NCI-H128 (cell line): ENCODE measurements at regions not wholly inside any gene's neighbourhood (a gene's known extent, or its start where the extent isn't known, plus 50 kb on each side); places are given as distances from the start of the nearest gene placed in this dataset.

Source experiments
- DNase-seq: peaks from one replicate; lab custom pipeline; 2025; ENCODE audit not compliant: unreplicated experiment; lab: John Stamatoyannopoulos, UW

DNA sequence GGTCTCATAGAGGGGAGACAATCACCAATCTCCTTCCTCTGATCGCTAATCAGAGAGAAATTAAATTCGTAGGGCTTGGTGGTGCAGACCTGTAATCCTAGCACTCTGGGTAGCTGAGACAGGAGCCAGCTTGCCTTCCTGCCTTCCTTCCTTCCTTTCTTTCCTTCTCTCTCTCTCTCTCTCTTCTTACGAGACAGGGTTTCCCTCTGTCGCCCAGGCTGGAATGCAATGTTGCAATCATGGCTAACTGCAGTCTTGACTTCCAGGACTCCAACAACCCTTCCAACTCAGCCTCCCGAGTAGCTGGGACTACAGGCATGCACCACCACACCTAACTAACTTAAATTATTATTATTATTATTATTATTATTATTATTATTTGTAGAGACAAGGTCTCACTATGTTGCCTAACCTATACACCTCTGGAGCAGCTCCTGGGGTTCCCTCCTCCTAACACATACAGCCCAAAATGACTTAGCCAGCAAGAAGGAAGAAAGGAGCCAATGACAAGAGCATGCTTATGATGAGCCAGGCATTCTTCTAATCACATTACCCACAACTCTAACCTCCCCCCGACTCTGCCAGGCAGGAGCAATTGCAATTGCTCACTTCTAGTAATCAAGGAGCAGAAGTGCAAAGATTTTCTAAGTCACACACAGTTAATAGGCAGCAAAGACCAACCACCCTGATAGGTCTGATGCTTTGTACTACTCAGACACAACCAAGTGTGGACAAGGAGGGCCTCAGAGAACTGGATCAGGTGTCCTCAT is 105.4 kb upstream of the F3 start:
- no peak for DNase-seq

DNA sequence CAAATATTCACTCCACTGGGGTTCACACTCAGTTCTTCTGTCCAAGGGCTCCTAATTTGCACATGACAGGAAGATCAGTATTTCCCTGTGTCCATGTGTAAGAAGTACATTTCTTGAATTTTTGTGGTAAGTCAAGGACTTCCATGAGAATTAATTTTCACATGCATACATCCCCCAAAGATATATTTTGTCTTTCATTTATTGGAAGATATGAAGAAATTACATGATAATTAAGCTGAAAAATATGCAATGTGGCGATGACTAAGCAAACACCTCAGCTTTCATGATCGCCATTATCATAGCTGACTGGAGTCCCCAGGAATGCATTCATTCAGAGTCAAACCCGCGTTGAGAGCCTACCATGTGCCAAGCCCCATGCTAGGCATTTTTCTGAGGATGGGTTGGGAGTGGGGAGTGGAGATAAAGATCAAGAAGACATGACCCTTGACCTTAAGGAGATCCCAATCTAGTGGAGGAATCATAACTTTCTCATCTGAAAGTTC is 104.6 kb upstream of the F3 start:
- DNase-seq, result no peak

DNA sequence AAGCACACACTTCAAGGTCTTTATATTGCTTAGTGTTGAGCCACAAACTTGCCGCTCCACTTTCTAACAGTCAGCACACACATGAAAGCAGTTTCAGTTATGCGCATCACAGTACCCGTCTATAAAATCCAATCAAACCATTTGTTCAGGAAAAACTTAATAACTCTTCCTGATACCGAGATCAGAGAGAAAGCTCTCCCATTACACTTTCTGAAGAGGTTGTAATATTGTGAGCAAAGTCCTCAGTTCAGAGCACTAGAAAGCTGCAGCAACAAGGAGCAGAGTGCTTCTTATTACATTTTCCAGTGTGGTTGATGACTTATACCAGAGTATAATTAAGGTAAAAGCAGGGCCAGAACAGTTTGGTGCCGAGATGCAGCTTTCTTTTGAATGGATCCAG is 102.8 kb upstream of the F3 start:
- no peak for DNase-seq

DNA sequence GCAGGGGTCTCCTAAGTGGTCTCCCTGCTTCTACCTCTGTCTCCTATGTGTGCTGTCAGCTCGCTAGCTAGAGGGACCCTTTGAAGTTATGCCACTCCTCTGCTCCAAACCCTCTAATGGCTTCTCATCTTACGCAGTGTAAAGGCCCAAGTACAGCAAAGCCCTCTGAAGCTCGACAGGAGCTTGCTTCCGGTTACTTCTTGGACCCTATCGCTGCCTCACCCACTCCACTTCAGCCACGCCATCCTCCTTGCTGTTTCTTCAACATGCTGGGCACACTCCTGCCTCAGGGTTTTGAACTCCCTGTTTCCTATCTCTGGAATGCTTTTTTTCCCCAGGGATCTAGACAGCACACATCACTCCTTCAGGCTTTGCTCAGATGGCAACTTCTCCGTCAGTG is 102.3 kb upstream of the F3 start:
- no peak for DNase-seq

DNA sequence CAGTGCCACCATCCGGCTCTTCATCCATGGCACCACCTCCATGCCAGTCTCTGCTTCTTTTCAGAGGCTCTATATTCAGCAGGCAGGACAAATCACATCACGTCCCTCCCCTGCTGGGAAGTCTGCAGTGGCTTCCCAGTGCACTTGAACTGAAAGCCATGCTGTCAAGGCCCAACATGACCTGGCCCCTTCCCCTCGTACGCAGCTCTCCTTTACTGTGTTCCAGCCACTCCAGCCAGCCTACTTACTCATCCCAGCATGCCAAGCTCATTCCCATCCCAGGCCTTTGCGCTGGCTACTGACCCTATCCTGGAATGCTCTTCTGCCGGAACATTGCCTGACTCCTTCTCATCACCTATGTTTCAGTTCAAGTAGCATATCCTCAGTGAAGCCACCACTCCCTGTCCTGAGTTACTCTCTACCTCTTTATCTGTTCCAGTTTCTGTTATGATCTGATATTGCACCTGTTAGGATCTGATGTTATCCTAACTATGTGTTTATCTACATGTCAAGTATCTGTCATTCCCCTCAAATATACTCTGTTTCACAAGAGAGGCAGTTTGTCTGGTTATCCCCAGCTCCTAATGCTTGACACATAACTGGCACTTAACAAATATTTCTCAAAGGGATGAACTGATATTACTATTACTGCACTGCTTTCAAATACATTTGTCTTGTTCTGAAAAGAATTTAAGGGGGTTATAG is 101.2 kb upstream of the F3 start:
- no peak for DNase-seq

DNA sequence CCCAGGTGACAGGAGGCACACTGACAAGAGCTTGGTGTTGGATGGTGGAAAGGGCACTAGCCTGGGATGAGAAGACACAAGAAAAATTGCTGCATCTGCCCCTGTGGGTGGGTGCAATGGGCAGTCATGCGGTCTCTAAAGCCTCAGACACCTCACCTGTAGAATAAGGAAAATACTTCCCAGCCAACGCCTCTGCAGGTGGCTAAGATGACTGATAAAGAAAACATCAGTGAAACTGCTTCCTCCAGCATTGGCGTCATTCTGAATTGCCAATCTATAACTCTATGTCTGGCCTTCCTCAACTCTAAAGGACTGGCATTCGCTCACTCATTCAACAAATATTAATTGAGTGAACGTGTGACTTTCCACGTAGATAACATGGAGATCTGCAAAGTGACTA is 100.4 kb upstream of the F3 start:
- DNase-seq, result no peak

DNA sequence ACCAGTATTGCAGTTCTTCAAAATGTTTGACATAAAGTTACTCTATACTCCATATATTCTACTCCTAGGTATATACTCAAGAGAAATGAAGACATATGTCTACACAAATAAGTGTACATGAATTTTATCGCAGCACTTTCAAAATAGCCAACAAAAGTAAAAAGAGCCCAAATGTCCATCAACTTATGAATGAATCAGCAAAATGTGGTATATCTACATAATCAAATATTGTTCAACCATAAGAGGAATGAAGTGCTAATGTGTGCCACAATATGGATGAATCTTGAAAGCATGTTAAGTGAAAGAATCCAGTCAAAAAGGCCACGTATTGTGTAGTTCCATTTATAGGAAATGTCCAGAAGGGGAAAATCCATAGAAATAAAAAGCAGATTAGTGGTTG is 98.6 kb upstream of the F3 start:
- no peak for DNase-seq

DNA sequence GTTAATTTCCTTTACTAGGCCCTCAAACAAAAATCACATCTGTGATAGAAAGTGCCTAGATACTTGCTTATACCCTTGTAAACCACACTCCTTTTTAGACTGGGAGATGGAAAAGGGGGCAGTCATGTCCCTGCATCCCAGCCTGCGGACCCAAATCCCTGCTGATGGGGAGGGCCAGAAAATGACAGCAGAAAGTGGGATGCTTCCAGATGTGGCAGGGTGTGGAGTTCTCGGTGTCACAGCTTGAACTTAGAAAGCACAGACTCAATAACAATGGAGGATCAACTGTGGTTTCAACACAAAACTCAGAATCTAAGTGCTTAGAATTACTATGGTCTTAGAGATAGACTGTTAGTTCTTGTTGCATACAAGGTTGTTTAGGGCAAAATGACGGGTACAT is 95.6 kb upstream of the F3 start:
- no peak for DNase-seq

DNA sequence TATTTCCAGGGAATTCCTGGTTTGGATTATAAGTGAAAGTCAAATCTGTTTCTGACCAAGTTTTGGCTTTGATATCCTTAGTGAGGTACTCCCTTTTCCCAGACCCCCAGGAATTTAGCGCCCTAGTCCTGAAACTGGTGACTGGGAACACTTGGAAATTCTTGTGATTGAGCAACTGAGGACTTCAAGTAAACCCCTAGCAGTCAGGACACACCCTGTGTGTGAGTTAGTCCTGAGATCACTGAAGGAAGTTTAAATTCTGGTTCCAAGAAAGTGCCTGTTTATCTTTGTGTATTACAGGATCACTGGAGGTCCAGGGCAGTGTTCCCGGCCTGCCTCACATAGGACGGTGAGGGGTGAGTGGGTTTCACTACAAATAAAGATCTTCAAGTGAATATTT is 95.1 kb upstream of the F3 start:
- DNase-seq, result no peak

DNA sequence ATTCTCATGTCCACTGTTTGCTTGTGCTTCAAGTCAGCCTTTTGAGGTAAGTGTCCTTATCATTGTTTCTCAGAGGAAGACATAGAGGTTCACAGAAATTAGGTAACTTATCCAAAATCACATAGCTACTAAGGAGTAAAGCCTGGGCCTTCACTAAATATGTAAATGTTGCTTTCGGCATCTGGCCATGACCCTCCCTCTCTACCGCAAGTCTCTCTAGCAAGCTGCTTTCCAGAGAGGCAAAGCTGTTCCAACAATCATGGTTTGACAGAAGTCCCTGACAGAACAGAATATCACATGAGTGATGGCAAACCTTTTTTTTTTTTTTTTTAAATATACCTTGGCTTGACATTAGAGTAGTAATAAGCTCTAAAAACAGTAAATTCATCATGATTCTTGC is 94.5 kb upstream of the F3 start:
- no peak for DNase-seq

DNA sequence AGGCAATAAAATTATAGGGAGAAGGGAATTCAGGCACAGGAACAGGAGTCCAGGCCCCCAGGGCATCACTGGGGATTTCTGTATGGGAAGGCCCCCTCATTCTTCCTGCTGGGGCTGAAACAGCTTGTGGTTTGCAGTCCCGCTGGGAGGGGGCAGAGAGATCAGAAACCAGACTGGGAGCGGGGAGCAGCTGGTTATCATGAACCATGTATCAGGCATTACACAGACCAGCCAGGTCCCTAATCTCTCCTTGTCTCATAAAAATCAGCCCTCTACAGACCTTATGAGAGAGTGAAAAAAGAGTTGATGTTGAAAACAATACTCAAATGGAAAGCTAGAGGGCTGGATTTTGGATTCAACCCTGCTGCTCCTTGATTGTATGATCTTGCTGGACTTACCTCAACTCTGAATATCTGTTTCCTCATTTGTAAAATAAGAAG is 93.4 kb upstream of the F3 start:
- no peak for DNase-seq

DNA sequence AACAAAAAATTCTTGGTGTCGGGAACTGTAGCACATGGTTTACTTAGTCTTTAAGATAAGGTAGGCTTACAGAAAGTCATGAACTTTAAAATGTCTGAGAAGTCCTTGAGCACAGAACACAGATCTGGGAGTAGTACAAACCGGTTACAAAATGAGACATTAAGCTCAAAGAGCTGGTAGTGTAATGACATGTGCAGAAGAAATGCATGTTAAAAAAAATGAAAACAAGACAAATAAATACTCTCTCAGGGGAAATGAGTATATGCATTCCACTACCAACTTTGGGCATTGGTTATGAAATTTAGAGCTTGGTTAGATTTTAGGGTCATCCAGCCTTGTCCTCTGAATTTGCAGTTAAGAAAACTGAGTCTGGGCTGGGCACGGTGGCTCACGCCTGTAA is 91.5 kb upstream of the F3 start:
- DNase-seq, result no peak

DNA sequence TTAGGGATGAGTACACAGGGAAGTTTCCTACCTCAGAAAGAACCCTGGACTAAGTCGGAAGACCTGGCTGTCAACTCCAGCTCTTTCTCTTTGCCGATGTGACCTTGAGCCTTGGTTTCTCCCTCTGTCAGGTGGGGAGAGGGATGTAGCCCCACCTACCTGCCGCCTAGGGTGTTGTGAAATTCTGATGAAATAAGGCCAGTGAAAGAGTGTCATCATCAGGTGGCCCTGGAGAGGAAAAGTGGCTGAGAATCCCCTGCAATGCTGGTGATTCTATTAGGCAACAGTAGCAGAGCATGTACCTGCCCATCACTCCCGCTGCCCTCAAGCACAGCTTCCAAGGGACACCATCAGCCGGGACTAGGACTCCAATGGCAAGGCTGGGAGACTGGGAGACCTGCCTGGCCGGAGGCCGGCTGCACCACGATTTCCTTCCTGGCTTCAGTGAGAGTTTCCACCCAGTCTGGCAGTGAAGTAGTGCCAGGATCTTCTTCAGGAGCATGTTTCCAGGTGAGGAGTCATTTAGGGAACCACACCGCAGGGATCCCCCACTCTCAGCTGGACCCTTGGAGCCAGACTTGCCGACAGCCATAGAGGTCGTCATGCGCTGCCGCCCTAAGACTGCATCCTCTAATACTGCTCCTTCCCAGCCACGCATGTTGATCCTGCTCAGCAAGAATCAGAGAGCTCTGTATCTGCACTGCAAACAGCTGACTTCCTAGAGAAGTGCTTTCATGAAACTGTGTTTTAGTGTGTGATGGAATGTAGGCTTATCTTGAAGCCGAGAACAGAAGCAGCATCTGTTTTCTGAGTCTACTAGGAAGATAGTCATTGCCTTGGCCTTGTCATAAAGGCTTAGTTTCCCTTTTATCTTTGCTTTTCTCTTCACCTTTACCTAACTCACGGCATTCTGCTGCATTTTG is 88.0 kb upstream of the F3 start:
- no peak for DNase-seq

DNA sequence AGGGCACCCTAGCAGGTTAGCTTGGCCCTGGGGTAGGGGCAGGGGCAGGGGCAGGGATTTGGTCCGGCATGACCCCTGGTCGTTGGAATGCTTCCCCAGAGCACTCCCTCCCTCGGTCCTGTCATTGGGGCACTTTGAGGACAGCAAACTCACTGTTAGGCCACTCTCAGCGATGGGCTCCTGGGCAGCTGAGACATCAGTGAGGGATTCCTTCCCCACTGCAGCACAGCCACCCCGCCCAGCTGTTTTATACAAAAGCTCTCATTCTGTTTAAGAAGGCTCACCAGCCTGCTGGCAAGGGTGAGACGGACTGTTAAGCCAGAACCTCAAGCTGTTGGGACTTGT is 86.9 kb upstream of the F3 start:
- DNase-seq, result no peak

DNA sequence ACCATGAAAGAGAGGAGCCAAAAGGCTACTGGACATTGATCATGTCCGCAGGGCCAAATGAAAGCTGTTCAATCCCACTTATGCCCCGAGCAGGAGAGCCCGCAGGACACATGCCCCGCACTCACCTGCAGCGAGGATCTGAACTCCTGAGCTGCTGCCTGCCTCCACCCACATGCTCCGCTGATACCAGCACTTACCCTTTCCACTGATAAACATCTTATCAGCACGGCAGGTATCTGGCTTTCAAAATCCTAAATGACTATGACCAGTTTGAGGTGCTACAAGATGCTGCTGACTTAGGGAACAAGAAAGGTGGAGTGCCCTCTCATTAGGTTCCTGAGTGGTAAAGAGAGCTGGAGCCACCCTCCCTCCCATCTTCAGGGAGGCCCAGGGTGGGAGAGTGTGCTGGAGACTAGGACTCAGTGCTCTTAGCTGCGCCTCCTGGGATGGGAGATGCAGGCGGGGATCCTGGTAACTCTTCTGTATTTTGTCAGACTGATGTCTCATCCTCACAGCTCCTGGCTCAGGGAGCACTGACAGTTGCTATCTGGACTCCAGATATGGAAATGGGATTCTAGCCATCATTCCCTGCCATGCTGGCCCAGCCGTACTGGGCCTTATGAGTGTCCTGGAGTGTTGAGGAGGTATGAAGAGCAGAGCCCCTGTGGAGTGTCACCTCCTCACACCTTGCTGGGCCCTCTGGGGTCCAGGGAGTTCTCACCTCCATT is 86.4 kb upstream of the F3 start:
- DNase-seq, result no peak

DNA sequence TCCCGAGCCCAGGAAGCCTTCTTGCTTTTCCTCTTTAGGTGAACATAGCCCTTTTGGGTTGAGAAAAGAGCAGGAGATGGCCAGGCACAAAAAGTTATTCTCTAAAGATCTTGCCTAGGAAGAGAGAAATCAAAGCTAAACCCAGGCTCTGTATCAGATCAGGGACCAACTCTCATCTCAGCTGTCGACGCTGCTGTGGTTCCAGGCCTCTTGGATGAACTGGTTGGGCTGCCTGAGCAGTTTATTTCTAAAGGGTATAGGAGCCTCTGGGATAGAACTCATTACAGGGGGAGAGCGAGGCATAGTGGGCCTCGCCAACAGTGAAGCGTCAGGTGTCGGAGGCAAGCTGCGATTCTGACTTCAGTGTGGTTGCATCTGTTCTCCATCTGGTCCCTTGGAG is 82.6 kb upstream of the F3 start:
- no peak for DNase-seq

DNA sequence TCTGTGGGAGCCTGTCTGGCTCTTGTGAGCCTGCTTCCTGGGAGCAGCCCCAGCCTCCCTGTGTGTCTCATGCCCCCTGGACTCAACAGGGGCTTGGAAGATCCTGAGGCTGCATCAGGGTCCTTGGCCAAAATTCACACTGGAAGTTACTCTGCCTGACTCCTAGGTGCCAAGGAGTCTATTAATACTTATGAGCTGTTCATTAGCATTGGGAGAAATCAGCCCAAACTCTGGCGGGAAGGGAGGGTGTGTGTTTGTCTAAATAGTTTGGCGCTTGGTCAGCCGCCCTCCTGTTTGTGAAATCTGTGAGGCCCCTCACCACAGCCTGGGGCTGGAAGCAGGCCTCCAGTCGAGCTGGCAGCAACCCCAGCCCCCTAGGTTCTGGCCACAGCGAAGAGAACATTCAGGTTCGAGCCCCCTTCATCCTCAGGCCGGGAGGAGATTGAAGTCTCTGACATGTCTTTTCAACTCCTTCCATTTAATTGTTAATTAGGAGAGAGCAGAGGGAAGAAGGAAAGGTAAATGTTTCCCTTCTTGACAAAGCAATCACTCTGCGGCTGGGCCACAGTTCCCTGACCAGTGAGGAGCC is 82.1 kb upstream of the F3 start:
- DNase-seq, result no peak

DNA sequence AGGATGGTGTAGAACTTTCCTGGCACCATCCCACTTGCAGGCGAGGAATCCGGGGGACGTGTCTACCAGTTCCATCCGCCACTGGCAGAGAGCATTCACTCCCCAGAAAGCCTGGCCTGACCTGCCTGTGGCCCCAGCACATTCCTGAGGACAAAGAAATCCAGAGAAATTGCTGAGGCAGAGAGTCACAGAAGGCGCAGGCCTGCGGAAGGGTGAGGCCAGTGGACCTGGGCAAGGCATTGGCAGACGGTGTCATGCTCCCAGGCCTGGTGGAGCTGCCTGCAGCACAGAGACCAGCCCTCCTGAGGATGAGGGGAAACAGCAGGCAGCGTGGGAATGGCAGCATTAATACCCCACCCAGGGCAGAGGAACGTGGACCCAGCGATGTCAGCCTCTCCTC is 81.2 kb upstream of the F3 start:
- DNase-seq, result no peak

DNA sequence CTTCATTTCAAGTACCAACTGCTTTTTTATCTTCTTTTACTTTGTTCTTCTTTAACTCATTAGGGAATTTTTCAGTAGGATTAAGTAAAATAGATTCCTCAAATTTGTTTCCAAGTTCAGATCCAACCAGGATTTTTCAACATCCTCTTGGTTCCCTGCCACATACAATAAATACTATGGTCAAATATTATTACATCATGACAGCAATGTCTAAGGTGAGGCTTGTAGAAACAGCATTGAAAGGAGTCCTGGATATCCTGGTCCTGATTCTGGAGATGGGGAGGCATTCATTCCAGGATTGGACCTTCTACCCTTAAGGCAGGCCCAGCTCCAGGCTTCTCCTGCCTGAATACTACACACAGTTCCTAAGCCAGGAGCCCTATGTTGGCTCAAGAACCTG is 80.2 kb upstream of the F3 start:
- no peak for DNase-seq

DNA sequence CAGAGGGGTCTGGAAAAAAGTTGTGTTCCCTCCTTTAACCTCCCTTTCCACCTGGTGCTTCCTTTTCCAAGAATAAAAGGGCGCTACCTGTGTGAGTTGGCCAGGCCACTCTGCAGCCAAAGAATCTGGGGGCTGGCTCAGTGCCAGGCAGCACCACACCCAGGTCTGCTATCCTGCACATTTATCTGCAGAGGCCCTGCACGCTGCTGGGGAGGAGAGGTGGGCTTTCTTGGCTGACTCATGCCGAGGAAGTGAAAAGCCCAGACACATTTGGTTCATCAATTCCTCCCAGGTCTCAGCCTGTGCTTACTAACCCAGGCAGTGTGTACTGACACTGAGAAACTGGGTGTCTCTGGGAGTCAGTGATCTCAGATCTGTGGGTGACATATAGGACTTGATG is 79.8 kb upstream of the F3 start:
- no peak for DNase-seq
